Stimulated activated CD4-positive, alpha-beta T cell treated with anti-CD3 and anti-CD28 coated beads, Interleukin-15, amount 100 ng/mL, for 48 hours (primary cell): ENCODE measurements at regions not wholly inside any gene's neighbourhood (a gene's known extent, or its start where the extent isn't known, plus 50 kb on each side); places are given as distances from the start of the nearest gene placed in this dataset.

Source experiments
- DNase-seq, 2 donors: peaks; one replicate each; pipeline ENCODE4 v3.0.0-alpha.2; 2020; ENCODE audit warnings: low read depth in 2 of 2

DNA sequence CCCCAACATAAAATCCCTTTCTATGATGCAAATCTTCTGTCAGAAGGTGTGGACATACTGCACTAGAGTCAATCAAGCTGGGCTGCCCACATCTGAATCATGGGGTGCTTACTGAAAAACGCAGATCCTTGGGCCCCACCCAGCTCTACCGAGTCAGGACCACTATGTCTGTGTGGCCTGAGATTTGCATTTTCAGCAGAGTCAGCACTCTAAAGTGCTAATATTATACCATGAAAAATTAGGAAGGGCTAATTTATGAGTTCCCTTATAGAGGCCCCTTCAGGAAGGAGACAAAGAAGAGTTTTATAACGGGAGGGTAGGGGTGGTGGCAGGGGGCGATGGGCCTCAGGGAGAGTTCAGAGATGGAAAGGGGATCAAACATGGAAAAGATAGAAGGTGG is 163.3 kb upstream of the NABP1 start:
- no peak for DNase-seq

DNA sequence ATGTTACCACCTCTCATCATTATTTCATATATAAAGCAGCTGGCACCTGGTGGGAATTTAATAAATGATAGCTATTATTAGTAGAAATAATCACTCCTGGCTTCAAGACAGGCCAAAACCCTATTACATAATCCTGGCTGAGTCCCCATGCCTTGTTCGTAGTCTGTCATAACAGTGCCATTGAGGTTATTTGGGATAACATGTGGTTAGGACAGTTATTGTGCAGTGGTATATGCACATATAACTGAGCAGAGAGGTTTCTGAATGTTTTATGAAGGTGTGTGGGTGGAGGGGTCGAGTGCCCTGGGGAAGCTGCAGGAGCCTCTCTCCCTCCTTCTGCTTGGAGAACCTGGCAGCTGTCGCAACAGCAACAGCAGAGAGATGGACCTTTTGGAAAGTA is 162.4 kb upstream of the NABP1 start:
- no peak for DNase-seq

GRCh38 chr2:191516260-191516659 is 161.7 kb upstream of the NABP1 start:
- no peak for DNase-seq

GRCh38 chr2:191521608-191522208 is 156.2 kb upstream of the NABP1 start:
- no peak for DNase-seq

- DNase-seq = no peak
These were observed 155.3 kb upstream of the NABP1 start for GRCh38 chr2:191522478-191523120.

DNA sequence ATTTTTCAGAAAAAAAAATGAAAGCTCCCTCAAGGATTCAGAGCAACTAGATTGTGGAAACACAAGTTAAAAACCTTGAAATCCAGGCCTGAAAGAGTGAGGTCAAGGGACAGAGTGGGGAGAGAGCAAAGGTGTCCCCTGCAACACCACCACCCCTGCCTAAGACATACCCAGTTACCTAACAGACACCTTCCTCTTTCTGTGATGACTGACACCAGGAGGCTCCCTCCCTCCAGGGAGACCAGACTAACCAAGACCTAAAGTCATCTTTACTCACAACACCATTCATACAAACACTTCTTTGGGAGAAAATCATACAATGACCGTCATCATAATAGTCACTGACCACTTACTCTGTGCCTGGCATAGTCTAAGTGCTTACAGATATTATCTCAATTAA is 151.8 kb upstream of the NABP1 start:
- no peak for DNase-seq

- DNase-seq = no peak
These were observed 151.4 kb upstream of the NABP1 start for GRCh38 chr2:191526536-191526935.

GRCh38 chr2:191526953-191527556 is 150.9 kb upstream of the NABP1 start:
- DNase-seq = no peak

DNA sequence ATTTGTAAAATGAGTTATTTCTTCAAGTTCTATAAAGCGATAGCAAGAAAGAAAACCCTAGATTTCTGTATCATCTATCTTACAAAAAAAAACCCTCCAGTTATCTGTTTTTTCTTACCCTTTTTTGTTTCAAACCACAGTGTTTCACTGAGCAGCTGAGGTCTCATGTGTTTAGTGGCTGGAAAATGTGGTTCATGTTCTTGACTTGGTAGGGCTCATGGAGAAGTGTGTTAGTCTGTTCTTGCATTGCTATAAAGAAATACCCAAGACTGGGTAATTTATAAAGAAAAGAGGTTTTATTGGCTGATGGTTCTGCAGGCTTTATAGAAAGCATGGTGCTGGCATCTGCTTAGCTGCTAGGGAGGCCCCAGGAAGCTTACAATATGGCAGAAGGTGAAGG is 147.3 kb upstream of the NABP1 start:
- DNase-seq = no peak

- no peak for DNase-seq
These were observed 144.2 kb upstream of the NABP1 start for GRCh38 chr2:191533693-191534180.

GRCh38 chr2:191537921-191538320 is 140.0 kb upstream of the NABP1 start:
- no peak for DNase-seq

DNA sequence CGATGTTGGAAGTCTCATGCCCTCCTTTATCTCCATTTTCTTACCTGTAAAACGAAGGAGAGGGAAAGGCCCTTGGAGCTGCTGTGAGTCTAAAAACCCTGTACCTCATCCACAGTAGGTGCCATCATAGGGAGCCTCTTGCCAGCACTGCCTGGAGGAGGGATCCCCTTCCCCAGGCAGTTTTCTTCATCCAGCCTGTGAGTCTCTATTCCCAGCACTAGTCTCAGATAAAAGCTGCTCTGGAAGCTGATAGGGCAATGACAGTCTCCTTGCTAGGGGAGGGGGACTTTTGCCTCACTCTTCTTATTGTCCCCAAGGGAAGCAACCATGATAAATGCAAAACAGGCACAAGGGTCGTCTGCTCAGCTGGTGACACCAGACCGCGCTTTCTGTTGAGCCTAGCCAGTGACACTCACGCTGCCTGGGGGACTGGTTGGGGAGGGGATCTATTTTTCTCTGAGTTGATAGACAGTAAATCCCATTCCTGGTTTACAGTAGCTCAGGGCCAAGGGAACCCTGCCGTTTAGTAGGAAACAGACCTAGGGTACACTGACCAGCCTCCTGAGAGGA is 139.5 kb upstream of the NABP1 start:
- DNase-seq = no peak

DNA sequence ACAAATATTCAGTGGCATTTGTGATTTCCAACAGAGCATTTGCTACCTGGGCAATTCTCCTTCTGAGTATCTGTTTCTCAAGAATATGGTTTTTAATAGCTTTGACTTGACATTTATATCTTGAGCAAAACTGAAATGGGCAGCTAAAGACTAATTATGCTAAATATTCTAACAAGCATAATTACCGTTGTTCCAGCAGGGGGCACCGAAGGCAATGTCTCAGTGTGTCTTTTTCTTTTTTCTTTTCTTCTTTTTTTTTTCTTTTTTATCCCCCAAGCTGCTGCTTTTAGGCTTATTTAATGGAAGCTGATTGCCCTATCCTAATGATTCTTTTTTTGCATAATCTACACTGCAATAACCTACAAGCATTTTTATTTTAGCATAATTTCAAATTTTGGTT is 138.9 kb upstream of the NABP1 start:
- peak in 1 of 2 donors; percentile 23 for DNase-seq

DNA sequence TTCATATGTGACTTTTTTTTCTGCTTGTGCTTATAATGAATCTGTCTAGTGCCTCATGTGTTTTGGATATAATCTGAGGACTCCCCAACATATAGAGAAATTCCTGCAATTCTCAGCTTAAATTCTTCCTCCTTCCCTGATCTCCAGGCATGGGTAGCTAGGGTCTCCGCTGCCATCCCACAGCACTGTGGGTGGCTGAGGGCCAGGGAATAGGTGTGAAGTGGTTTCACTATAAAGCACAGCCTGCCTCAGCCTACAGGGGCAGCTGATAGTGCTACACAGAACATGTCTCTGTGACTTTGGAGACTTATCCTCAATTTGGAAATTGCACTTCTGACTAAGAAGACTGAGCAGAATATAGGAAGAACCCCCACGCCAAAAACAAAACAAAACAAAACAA is 137.3 kb upstream of the NABP1 start:
- no peak for DNase-seq

GRCh38 chr2:191543708-191544107 is 134.2 kb upstream of the NABP1 start:
- no peak for DNase-seq

GRCh38 chr2:191544461-191545062 is 133.4 kb upstream of the NABP1 start:
- no peak for DNase-seq

- DNase-seq = no peak
These were observed 132.6 kb upstream of the NABP1 start for GRCh38 chr2:191545361-191545760.

DNA sequence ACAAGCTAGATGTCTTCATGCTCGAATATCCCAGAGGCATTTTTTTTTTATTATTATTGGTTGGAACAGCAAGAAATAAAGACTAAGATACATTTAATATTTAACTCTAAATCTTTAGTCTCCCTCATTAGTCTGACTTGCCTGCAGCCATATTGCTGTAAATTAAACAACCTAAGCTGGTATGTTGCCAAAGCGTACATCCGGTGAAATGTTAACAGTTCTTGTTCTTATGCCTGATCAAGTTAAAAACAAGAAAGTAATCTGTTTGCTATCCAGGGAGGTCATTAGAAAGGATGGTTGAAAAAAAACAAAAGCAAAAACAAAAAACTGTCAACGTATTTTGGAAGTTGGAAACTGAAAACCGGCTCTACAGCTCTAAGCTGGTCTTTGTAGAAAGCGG is 125.9 kb upstream of the NABP1 start:
- DNase-seq = no peak

GRCh38 chr2:191554240-191554639 is 123.7 kb upstream of the NABP1 start:
- DNase-seq = no peak

DNA sequence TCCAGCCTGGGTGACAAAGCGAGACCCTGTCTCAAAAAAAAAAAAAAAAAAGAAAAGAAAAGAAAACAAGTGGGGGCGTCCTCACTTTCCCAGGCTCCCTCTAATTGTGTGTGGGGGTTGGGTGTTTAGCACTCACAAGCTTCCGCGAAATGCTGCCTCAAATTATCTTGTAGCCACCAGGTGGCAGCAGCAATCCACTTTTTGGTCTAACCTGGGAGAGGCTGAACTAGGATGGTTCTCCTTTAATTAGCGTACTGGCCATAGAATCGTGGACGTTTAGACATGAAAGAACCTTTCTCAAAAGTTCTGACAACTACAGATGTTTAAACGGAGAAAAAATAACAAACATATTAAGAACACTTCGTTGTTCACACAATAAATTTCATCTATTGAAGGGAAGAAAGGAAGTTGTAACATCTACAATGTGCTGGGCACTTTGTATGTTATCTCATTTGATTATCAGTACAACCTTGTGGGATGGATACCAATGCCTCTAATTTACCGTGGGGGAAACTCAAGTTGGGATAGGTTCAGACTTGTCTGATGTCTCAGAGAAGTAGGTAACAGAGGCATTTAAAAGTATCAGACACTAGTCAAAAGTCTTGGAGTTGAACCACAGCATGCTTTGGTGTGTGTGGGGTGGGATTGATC is 122.7 kb upstream of the NABP1 start:
- peak; percentile 58 to 77 for DNase-seq

GRCh38 chr2:191556463-191556862 is 121.5 kb upstream of the NABP1 start:
- no peak for DNase-seq

GRCh38 chr2:191557841-191558240 is 120.1 kb upstream of the NABP1 start:
- no peak for DNase-seq
